ENCODE measurements at regions not wholly inside any gene's neighbourhood (a gene's known extent, or its start where the extent isn't known, plus 50 kb on each side); places are given as distances from the start of the nearest gene placed in this dataset.
A peak's percentile ranks its signal among the peaks of the same experiment; 100 is the strongest.

DNA sequence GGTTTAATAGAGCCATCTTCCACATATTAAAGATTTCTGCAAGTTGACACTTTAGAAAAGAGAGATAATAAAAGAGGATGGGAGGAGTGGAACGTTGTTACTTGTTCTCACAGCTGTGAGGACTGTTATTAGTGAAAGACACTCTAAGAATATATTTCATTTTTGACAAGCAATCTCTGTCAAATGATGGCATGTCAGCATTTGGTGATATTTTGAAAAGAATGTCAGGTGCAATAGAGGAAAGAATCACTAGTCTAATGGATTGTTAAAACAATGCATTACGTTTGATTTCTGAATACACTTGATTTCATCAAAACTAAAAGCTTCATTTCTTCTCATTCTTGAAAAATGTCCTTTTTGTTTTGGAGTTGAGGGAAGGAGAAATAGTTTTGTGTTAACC lies 853.4 kb downstream of the PLA2G4A start:
- no peaks in the 10 kb centered on the region for H3K27me3 ChIP-seq (ENCODE audit: control insufficient read depth in 3 of 3, insufficient read depth in 3 of 3, low read length in 2 of 3)
- ATAC-seq (ENCODE audit: insufficient read depth, low FRiP score) (no peak), DNase-seq (no peak)
- no peaks in the 10 kb centered on the region for H3K9me3 ChIP-seq (ENCODE audit: control insufficient read depth in 4 of 4, insufficient read depth in 3 of 4, low read length in 3 of 4)
- no peak overlapping the region for H3K27ac ChIP-seq (ENCODE audit: low read depth in 1 of 2, low read length in 1 of 2)
- no peak overlapping the region for H3K9ac ChIP-seq (ENCODE audit: insufficient read depth in 1 of 2, low read length in 2 of 2)
- TF ChIP-seq, protein P1, sequence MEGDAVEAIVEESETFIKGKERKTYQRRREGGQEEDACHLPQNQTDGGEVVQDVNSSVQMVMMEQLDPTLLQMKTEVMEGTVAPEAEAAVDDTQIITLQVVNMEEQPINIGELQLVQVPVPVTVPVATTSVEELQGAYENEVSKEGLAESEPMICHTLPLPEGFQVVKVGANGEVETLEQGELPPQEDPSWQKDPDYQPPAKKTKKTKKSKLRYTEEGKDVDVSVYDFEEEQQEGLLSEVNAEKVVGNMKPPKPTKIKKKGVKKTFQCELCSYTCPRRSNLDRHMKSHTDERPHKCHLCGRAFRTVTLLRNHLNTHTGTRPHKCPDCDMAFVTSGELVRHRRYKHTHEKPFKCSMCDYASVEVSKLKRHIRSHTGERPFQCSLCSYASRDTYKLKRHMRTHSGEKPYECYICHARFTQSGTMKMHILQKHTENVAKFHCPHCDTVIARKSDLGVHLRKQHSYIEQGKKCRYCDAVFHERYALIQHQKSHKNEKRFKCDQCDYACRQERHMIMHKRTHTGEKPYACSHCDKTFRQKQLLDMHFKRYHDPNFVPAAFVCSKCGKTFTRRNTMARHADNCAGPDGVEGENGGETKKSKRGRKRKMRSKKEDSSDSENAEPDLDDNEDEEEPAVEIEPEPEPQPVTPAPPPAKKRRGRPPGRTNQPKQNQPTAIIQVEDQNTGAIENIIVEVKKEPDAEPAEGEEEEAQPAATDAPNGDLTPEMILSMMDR (IDR thresholded peaks at IDR 0.05; ENCODE audit: control extremely low read depth, extremely low read depth), result no peak
- H3K4me1 ChIP-seq (ENCODE audit: control insufficient read depth in 5 of 5, insufficient read depth in 5 of 5, low read length in 5 of 5), result no peaks in the 10 kb centered on the region
- H3K36me3 ChIP-seq (ENCODE audit: control insufficient read depth in 4 of 4, insufficient read depth in 4 of 4, low read length in 4 of 4), result no peaks in the 10 kb centered on the region
- WGBS, 2 donors, result 46 to 69% methylated on average over 2 of the region's 2 CpGs
- no peak overlapping the region for H3K4me3 ChIP-seq

DNA sequence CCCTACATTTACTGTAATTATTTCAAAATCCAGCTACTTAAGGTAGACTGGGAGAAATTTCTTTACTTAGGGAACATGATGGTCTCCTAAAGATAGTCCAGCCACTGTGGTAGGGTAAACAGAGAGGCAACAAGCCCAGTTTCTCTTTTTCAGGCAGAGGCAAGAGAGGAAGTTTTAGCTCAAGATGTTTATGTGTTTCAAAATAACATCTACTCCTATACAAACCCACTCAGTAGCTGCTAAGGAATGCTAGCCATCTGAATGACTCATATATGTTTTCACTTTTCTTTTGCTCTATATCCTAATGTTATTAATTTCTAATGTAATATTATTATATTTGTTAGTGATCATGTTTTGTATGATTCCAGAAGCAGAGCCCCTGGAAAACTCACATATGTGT lies 856.6 kb downstream of the PLA2G4A start:
- Histone ChIP-seq H3K27me3 (ENCODE audit: control insufficient read depth in 3 of 3, insufficient read depth in 3 of 3, low read length in 2 of 3) (no peaks in the 10 kb centered on the region), H3K4me1 (ENCODE audit: control insufficient read depth in 5 of 5, insufficient read depth in 5 of 5, low read length in 5 of 5) (peaks cover 0 to 10% (median 0%) of the 10 kb centered on the region in 5 donors), H3K27ac (ENCODE audit: low read depth in 1 of 2, low read length in 1 of 2) (no peak overlapping the region), H3K36me3 (ENCODE audit: control insufficient read depth in 4 of 4, insufficient read depth in 4 of 4, low read length in 4 of 4) (no peaks in the 10 kb centered on the region), H3K4me3 (no peak overlapping the region), H3K9ac (ENCODE audit: insufficient read depth in 1 of 2, low read length in 2 of 2) (no peak overlapping the region), H3K9me3 (ENCODE audit: control insufficient read depth in 4 of 4, insufficient read depth in 3 of 4, low read length in 3 of 4) (no peaks in the 10 kb centered on the region)
- no peak for ATAC-seq (ENCODE audit: insufficient read depth, low FRiP score)
- peak in 1 of 3 donors; percentile 9 for DNase-seq
- TF ChIP-seq, protein P1 (IDR thresholded peaks at IDR 0.05; ENCODE audit: control extremely low read depth, extremely low read depth), result no peak

DNA sequence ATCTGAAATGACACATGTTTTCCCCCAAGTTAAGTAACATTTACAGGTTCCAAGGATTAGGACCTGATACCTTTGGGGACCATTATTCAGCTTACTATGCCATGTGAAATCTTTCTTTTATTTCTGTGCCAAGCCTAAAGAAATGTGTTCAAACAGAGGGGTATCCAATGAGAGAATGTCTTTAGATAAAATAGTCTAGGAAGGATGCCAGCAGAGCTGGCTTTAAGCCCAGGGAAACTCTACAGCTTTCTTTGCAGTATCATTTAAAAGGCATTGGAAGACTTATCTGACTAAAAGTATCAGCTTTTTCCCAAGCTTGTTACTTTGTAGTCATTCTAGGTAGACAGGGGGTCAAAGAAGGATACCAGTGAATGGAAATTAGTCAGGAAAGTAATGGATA lies 860.4 kb downstream of the PLA2G4A start:
- ATAC-seq (ENCODE audit: insufficient read depth, low FRiP score) (no peak), DNase-seq (peak; percentile 77 to 93 (median 91))
- Histone ChIP-seq H3K4me3 (no peak overlapping the region), H3K4me1 (ENCODE audit: control insufficient read depth in 5 of 5, insufficient read depth in 5 of 5, low read length in 5 of 5) (peaks cover 0 to 10% (median 0%) of the 10 kb centered on the region in 5 donors), H3K27me3 (ENCODE audit: control insufficient read depth in 3 of 3, insufficient read depth in 3 of 3, low read length in 2 of 3) (no peaks in the 10 kb centered on the region), H3K27ac (ENCODE audit: low read depth in 1 of 2, low read length in 1 of 2) (no peak overlapping the region), H3K9me3 (ENCODE audit: control insufficient read depth in 4 of 4, insufficient read depth in 3 of 4, low read length in 3 of 4) (no peaks in the 10 kb centered on the region), H3K36me3 (ENCODE audit: control insufficient read depth in 4 of 4, insufficient read depth in 4 of 4, low read length in 4 of 4) (no peaks in the 10 kb centered on the region), H3K9ac (ENCODE audit: insufficient read depth in 1 of 2, low read length in 2 of 2) (no peak overlapping the region)
- TF ChIP-seq, protein P1 (IDR thresholded peaks at IDR 0.05; ENCODE audit: control extremely low read depth, extremely low read depth), result no peak

DNA sequence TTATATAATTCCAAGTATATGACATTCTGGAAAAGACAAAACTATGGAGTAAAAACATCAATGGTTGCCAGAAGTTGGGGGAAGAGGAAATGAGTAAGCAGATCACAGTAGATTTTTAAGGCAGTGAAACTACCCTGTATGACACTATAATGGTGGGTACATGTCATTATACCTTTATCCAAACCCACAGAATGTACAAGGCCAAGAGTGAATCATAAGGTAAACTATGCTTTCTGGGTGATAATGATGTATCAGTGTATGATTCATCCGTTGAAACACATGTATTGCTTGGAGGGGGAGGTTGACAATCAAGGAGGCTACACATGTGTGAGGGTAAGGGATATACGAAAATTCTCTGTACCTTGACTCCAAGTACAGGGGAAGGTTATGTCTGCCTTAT lies 862.7 kb downstream of the PLA2G4A start:
- H3K27ac ChIP-seq (ENCODE audit: low read depth in 1 of 2, low read length in 1 of 2), result no peak overlapping the region
- H3K9me3 ChIP-seq (ENCODE audit: control insufficient read depth in 4 of 4, insufficient read depth in 3 of 4, low read length in 3 of 4), result peaks cover 0 to 2% (median 0%) of the 10 kb centered on the region in 4 donors
- ATAC-seq (ENCODE audit: insufficient read depth, low FRiP score) (no peak), DNase-seq (no peak)
- peaks cover 0 to 10% (median 0%) of the 10 kb centered on the region in 5 donors for H3K4me1 ChIP-seq (ENCODE audit: control insufficient read depth in 5 of 5, insufficient read depth in 5 of 5, low read length in 5 of 5)
- TF ChIP-seq, protein P1 (IDR thresholded peaks at IDR 0.05; ENCODE audit: control extremely low read depth, extremely low read depth), result no peak
- H3K27me3 ChIP-seq (ENCODE audit: control insufficient read depth in 3 of 3, insufficient read depth in 3 of 3, low read length in 2 of 3), result no peaks in the 10 kb centered on the region
- WGBS, 2 donors, result 79 to 91% methylated on average over 2 of the region's 2 CpGs
- no peaks in the 10 kb centered on the region for H3K36me3 ChIP-seq (ENCODE audit: control insufficient read depth in 4 of 4, insufficient read depth in 4 of 4, low read length in 4 of 4)
- H3K9ac ChIP-seq (ENCODE audit: insufficient read depth in 1 of 2, low read length in 2 of 2), result no peak overlapping the region
- H3K4me3 ChIP-seq, result no peak overlapping the region
